Mammary epithelial cell (primary cell): ENCODE measurements at regions not wholly inside any gene's neighbourhood (a gene's known extent, or its start where the extent isn't known, plus 50 kb on each side); places are given as distances from the start of the nearest gene placed in this dataset.

Experiments
- EZH2 ChIP-seq: IDR thresholded peaks from 2 replicates; pipeline ENCODE4 v1.6.1; 2012; ENCODE audit warnings: low read length, inconsistent platforms, borderline replicate concordance
- TF ChIP-seq, protein P1 (sequence below), 2 donors: IDR thresholded peaks in 1 of 2; conservative IDR thresholded peaks in 1 of 2; 2 replicates each; pipeline ENCODE4 v1.5.1; 2011 to 2012; ENCODE audit warnings: inconsistent platforms in 2 of 2, low read length in 2 of 2, mild to moderate bottlenecking in 2 of 2, control low read depth in 1 of 2, low read depth in 1 of 2; ENCODE audit not compliant: insufficient read depth in 1 of 2; ENCODE audit errors: extremely low read depth in 1 of 2

DNA sequence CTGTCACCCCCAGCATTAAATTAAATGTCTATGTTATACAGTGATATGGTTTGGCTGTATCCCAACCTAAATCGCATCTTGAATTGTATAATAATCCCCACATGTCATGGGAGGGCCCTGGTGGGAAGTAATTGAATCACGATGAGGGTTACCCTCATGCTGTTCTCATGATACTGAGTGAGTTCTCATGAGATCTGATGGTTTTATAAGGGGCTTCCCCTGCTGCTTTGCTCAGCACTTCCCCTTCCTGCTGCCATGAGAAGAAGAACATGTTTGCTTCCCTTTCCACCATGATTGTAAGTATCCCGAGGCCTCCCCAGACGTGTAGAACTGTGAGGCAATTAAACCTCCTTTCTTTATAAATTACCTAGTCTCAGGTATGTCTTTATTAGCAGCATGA lies 445.7 kb downstream of the MRPL39 start:
- TF ChIP-seq, protein P1, sequence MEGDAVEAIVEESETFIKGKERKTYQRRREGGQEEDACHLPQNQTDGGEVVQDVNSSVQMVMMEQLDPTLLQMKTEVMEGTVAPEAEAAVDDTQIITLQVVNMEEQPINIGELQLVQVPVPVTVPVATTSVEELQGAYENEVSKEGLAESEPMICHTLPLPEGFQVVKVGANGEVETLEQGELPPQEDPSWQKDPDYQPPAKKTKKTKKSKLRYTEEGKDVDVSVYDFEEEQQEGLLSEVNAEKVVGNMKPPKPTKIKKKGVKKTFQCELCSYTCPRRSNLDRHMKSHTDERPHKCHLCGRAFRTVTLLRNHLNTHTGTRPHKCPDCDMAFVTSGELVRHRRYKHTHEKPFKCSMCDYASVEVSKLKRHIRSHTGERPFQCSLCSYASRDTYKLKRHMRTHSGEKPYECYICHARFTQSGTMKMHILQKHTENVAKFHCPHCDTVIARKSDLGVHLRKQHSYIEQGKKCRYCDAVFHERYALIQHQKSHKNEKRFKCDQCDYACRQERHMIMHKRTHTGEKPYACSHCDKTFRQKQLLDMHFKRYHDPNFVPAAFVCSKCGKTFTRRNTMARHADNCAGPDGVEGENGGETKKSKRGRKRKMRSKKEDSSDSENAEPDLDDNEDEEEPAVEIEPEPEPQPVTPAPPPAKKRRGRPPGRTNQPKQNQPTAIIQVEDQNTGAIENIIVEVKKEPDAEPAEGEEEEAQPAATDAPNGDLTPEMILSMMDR (conservative IDR thresholded peaks at IDR 0.05 in 1 of 2, IDR thresholded peaks at IDR 0.05 in 1 of 2; ENCODE audit: extremely low read depth in 1 of 2, insufficient read depth in 1 of 2, low read depth in 1 of 2, low read length in 2 of 2) = no peak
- no peak for TF ChIP-seq EZH2
